Hematopoietic multipotent progenitor cell treated with erythropoietin and hydrocortisone succinate and interleukin-3 and kit ligand, for 6 days (in vitro differentiated cells): ENCODE measurements at regions not wholly inside any gene's neighbourhood (a gene's known extent, or its start where the extent isn't known, plus 50 kb on each side); places are given as distances from the start of the nearest gene placed in this dataset.
A peak's percentile ranks its signal among the peaks of the same experiment; 100 is the strongest.
"Not testable (repeated sequence)": the region's sequence is repeated elsewhere in the genome, so short reads cannot be mapped to it uniquely, and the experiment has no call there.

Experiments
- DNase-seq: peaks from one replicate; pipeline ENCODE4 v3.0.0-alpha.2; 2015

- DNase-seq, result no peak
These were observed 112.0 kb downstream of the TMX1 start for GRCh38 chr14:51351997-51352396.

GRCh38 chr14:51353901-51354300, 113.9 kb downstream of the TMX1 start:
- no peak for DNase-seq

GRCh38 chr14:51354846-51355245, 114.8 kb downstream of the TMX1 start:
- DNase-seq, result no peak

GRCh38 chr14:51356381-51356780, 116.3 kb downstream of the TMX1 start:
- no peak for DNase-seq

- DNase-seq, result no peak
These were observed 117.2 kb downstream of the TMX1 start for GRCh38 chr14:51357250-51357649.

GRCh38 chr14:51360592-51360991, 120.5 kb downstream of the TMX1 start:
- no peak for DNase-seq

- no peak for DNase-seq
These were observed 125.4 kb downstream of the TMX1 start for GRCh38 chr14:51365241-51365965.

GRCh38 chr14:51366460-51366859, 126.4 kb downstream of the TMX1 start:
- not testable (repeated sequence) for DNase-seq

GRCh38 chr14:51366866-51367599, 127.0 kb downstream of the TMX1 start:
- not testable (repeated sequence) for DNase-seq

- DNase-seq, result no peak
These were observed 127.5 kb downstream of the TMX1 start for GRCh38 chr14:51367600-51367931.

GRCh38 chr14:51368721-51369163, 128.7 kb downstream of the TMX1 start:
- no peak for DNase-seq

GRCh38 chr14:51369814-51370213, 129.8 kb downstream of the TMX1 start:
- DNase-seq, result peak; percentile 30

- no peak for DNase-seq
These were observed 130.8 kb downstream of the TMX1 start for GRCh38 chr14:51370758-51371386.

- DNase-seq, result not testable (repeated sequence)
These were observed 137.1 kb downstream of the TMX1 start for GRCh38 chr14:51377186-51377585.

GRCh38 chr14:51382506-51382905, 142.5 kb downstream of the TMX1 start:
- DNase-seq, result no peak

- DNase-seq, result no peak
These were observed 146.4 kb downstream of the TMX1 start for GRCh38 chr14:51386411-51386810.

- no peak for DNase-seq
These were observed 147.1 kb downstream of the TMX1 start for GRCh38 chr14:51386983-51387735.

GRCh38 chr14:51392416-51392815, 152.4 kb downstream of the TMX1 start:
- DNase-seq, result no peak

- DNase-seq, result no peak
These were observed 154.3 kb downstream of the TMX1 start for GRCh38 chr14:51394384-51394783.

GRCh38 chr14:51394804-51395203, 154.8 kb downstream of the TMX1 start:
- DNase-seq, result no peak

- no peak for DNase-seq
These were observed 155.4 kb downstream of the TMX1 start for GRCh38 chr14:51395361-51395849.

GRCh38 chr14:51396222-51396815, 156.3 kb downstream of the TMX1 start:
- DNase-seq, result no peak

- DNase-seq, result no peak
These were observed 158.9 kb downstream of the TMX1 start for GRCh38 chr14:51398898-51399297.
